ENCODE measurements at regions not wholly inside any gene's neighbourhood (a gene's known extent, or its start where the extent isn't known, plus 50 kb on each side); places are given as distances from the start of the nearest gene placed in this dataset.

GRCh38 chr14:66121859-66122258, 364.3 kb upstream of the CCDC196 start:
- no peak for DNase-seq

- no peak for DNase-seq
Observed at GRCh38 chr14:66129224-66129623, 356.9 kb upstream of the CCDC196 start.

- DNase-seq, result no peak
Observed at GRCh38 chr14:66131111-66131510, 355.1 kb upstream of the CCDC196 start.

- no peak for DNase-seq
Observed at GRCh38 chr14:66133666-66134065, 352.5 kb upstream of the CCDC196 start.

- no peak for DNase-seq
Observed at GRCh38 chr14:66135831-66136230, 350.3 kb upstream of the CCDC196 start.

- DNase-seq, result no peak
Observed at GRCh38 chr14:66137081-66137480, 349.1 kb upstream of the CCDC196 start.

GRCh38 chr14:66139432-66139831, 346.7 kb upstream of the CCDC196 start:
- DNase-seq, result no peak

DNA sequence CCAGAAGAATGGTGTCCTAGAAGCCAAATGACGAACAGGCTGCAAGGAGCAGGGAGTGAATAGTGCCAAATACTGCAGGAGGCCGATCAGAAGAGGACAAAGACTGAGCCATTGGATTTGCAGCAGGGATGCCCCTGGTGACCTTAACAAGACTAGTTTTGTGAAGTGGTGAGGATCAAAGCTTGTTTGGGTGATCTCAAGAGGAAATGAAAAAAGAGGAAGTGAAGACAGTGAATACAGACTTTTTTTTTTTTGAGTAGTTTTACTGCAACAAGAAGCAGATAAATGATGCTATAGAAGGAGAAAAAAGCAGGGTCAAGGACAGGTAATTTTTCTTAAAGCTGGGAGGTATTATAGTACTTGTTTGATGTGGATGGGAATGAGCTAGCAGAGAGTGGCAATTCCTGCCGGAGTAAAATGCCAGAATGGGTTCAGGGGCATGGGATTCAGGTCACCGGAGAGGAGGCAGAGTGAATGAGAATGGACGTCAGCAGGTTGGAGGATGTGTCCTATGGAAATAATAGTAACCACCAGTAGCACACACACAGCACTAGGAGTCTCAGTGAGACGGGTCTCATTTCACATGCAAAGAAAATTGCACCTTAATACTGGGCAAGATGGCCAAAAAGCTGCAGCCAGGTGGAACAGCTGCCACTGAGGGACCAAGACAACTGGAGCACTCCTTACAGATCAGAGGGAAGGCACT, 345.8 kb upstream of the CCDC196 start:
- DNase-seq, result no peak

- DNase-seq, result no peak
Observed at GRCh38 chr14:66140963-66141362, 345.2 kb upstream of the CCDC196 start.

GRCh38 chr14:66141733-66142132, 344.4 kb upstream of the CCDC196 start:
- DNase-seq, result no peak

- no peak for DNase-seq
Observed at GRCh38 chr14:66143387-66144112, 342.6 kb upstream of the CCDC196 start.

GRCh38 chr14:66152302-66152701, 333.9 kb upstream of the CCDC196 start:
- DNase-seq, result no peak

DNA sequence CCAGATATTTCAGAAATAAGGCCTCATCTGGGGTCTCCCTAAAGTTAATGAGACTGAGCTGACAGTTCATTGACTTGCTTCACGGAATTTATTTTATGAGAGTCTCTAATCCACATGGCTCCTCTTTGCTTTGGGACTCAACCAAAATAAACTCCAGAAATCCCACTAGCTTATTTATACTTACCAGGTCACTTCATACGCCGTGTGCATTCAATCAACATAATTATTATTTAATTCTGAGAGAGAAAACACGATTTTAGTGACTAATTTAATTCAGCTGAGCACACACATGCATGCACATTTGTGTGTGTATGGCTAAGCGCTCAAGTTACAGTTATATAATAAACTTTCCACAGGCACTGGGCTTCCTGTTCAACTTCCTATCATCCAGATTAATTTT, 333.4 kb upstream of the CCDC196 start:
- DNase-seq, result no peak

- DNase-seq, result no peak
Observed at GRCh38 chr14:66163023-66163422, 323.1 kb upstream of the CCDC196 start.

DNA sequence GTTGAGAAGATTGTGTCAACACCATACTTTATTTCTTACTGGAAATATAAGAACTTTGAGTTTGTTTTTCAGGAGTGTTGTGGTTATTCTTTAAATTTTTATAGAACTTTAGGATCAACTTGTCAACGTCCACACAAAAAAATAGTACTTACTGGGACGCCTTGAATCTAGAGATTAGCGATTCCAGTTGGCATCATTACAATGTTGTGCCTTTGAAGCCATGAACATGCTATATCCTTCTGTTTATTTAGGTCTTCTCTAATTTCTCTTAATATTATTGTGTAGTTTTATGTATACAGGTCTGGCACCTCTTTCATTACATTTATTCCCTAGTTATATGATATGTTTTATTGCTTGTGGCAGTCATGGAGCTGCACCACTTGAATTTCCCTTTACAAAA, 320.8 kb upstream of the CCDC196 start:
- DNase-seq, result no peak

DNA sequence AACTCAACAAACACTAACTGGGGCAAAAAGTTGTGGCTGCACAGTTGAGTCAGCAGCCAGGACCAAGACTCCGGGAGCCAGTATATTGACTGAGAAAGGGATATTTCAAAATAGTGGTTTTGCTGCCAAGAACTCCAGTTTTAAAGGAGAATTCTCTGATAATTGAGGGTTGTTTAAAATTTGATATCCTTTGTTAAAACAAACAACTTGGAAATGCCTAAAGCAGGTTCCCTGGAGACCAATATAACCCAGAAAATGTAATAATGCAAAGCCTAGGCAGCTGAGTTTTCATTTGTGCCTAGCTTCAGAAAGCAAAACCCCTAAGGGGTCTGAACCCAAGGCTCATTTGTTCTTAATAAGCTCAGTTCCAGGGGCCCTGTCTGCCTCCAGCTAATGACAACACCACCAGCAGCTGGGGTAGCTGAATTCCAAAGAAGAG, 311.7 kb upstream of the CCDC196 start:
- DNase-seq, result no peak

GRCh38 chr14:66177935-66178334, 308.2 kb upstream of the CCDC196 start:
- no peak for DNase-seq

DNA sequence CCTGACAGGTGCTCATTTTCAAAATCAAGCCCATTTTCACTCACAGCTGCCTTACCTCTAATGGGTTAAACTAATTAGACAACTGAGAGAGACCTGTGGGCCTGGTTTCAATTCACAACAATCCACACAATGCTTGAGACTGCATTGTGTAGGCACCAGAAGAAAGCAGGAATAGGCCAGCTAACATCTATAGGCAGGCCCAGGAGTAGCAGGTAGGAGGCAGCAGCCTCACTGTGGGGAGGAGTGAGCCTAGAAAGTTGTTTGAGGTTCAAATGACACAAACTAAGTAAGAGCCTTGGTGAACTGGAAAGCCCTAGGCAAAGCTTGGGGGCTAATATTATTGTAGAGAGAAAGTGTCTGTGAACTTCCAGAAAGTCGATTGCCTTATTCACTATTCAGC, 289.5 kb upstream of the CCDC196 start:
- no peak for DNase-seq

- no peak for DNase-seq
Observed at GRCh38 chr14:66197276-66197675, 288.9 kb upstream of the CCDC196 start.

- no peak for DNase-seq
Observed at GRCh38 chr14:66206554-66206953, 279.6 kb upstream of the CCDC196 start.

DNA sequence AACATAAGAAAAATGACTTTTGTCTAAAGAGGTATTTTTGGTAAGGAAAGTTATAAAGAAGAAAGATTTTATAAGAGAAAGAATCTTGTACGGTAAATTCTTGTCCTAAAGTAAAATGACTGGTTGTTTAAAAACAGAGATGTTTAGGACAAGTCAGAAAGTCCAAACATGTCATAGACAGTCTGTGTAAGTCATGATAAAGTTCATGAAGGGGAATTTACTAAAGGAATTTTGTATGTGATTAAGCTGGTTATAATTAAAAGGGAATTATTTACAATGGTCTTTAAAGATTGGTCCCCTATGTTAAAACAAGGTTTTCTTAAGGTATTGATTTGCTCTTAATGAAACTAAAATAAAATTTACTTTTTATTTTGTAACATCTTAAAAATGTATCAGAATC, 269.4 kb upstream of the CCDC196 start:
- no peak for DNase-seq

- DNase-seq, result no peak
Observed at GRCh38 chr14:66219886-66220285, 266.3 kb upstream of the CCDC196 start.

DNA sequence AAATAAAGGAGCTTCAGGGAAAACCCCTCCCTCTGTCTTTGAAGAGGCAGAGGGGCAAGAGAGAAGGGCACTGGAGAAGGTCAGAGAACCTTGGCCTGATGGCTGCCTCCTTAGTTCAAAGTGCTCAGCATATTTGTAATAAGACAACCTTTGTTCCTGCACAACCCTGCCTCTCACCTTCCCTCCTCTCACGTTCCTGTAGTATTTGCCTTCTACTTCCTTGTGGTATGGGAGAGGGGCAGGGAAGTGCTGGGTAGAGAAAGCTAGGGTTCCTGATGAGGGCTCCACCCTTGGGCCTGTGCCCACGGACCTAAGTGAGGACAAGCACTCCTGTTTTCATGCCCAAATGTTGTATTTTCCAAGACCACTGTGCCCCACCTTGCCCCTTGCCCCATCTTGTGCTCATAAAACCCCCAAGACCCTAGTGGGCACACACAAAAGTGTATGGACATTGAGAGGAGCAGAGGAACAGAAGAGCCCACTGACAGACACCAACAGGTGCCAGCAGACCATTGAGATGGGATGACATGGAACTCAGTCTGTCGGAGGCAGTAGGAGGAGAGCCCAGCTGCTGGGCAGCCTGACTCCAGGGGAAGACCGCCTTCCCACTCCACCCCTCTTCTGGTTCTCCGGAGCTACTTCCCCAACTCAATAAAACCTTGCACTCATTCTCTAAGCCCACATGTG, 261.5 kb upstream of the CCDC196 start:
- no peak for DNase-seq

- DNase-seq, result no peak
Observed at GRCh38 chr14:66225337-66225736, 260.8 kb upstream of the CCDC196 start.
